LNCAP (cell line): ENCODE measurements at regions not wholly inside any gene's neighbourhood (a gene's known extent, or its start where the extent isn't known, plus 50 kb on each side); places are given as distances from the start of the nearest gene placed in this dataset.

ENCODE experiments used
- TF ChIP-seq, protein P1 (sequence below): fragments of 450-650 bp; IDR thresholded peaks from 2 replicates; pipeline ENCODE4 v1.5.1; 2017; ENCODE audit warnings: mild to moderate bottlenecking

DNA sequence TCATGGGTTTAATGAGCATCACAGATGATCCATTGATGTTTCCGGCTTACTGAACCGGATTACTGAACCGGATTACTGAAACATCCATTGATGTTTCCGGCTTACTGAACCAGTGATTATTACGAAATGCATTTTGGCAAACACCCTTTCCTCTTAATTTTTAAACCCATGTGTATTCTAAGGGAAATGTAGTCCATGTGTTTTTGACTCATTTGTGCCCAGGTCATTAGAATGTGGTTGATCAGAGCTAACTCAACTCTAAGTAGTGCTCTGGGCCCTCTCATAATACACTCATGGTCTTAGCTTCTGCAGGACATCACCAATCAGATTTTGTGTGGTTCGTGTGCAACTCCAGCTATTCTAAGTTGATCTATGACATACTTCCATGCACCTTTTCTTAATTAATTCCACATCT lies 141.6 kb downstream of the SPATA18 start:
- TF ChIP-seq, protein P1, sequence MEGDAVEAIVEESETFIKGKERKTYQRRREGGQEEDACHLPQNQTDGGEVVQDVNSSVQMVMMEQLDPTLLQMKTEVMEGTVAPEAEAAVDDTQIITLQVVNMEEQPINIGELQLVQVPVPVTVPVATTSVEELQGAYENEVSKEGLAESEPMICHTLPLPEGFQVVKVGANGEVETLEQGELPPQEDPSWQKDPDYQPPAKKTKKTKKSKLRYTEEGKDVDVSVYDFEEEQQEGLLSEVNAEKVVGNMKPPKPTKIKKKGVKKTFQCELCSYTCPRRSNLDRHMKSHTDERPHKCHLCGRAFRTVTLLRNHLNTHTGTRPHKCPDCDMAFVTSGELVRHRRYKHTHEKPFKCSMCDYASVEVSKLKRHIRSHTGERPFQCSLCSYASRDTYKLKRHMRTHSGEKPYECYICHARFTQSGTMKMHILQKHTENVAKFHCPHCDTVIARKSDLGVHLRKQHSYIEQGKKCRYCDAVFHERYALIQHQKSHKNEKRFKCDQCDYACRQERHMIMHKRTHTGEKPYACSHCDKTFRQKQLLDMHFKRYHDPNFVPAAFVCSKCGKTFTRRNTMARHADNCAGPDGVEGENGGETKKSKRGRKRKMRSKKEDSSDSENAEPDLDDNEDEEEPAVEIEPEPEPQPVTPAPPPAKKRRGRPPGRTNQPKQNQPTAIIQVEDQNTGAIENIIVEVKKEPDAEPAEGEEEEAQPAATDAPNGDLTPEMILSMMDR: no peak

DNA sequence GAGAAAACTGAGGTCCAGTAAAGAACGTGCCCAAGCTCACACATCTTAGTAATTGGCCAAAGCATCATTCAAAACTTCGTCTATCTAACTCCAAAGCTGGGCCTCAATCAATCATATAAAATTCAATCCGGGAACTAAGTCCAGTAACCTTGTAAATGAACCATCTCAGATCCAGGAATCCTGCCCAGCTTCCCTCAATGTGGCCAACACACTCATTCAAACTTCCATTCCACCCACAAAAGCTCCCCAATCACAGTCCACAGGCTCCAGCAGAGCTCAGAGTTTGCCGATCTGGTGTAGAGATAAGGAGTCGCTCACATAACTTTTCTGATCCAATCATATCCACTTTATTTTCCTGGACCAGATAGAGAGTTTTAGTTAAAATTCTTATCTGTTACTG lies 144.8 kb downstream of the SPATA18 start:
- TF ChIP-seq, protein P1: no peak

DNA sequence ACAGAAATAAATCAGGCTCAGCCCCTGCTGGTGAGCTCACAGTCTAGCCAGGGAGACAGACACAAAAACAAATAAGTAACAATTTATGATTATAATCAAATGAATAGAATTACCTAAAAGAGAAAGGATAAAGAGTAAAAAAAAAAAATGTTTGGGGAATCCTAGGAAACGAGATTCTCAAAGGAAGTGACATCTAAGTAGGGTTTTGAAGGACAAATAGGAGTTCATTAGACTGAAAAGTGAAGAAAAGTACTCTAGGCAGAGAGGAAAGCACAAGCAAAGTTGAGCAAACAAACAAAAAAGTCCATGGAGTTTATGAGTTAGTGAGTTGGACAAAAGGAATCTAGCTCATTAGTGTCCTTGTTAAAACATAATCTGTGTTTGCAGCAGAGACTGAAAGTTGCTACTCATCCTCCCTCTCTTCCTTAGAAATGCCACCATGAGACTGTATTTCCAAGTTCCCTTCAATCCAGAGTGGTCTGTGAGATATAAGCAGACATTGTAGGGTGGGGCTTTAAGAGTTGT lies 145.6 kb downstream of the SPATA18 start:
- TF ChIP-seq, protein P1: no peak

DNA sequence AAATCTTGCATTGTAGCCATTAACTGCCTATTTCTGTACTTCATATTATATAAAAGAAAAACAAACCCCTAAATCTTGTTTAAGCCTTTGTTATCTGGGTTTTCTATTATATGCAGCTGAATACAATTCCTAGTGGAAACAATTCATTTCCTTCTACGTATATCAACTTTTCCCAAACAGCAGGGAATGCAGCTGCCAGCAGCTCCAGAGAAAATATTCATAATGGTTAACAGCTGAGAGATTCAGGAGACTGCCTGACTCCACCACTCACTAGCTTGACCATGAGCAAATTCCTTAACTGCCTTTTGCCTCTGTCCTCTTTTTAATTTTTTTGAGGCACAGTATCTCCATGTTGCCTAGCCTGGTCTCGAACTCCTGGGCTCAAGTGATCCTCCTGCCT lies 146.2 kb downstream of the SPATA18 start:
- TF ChIP-seq, protein P1: no peak

DNA sequence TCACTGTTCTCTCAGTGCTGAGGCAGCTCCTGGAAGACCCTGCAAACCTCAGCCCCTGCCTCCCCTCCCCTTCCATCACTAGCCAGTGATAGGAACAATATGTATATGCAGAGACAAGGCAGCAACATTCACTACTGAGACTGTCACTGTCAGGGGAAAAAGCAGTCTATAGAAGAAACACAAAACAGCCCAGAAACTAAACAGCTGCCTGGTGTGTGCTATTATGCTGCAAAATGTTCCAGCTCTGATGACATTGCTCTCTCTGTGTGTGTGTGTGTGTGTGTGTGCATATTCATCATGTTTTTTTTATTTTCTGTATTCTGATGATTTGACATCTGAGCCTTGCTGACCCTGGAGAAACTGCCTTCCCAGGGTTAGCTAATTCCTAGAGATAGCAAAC lies 147.2 kb downstream of the SPATA18 start:
- TF ChIP-seq, protein P1: no peak

DNA sequence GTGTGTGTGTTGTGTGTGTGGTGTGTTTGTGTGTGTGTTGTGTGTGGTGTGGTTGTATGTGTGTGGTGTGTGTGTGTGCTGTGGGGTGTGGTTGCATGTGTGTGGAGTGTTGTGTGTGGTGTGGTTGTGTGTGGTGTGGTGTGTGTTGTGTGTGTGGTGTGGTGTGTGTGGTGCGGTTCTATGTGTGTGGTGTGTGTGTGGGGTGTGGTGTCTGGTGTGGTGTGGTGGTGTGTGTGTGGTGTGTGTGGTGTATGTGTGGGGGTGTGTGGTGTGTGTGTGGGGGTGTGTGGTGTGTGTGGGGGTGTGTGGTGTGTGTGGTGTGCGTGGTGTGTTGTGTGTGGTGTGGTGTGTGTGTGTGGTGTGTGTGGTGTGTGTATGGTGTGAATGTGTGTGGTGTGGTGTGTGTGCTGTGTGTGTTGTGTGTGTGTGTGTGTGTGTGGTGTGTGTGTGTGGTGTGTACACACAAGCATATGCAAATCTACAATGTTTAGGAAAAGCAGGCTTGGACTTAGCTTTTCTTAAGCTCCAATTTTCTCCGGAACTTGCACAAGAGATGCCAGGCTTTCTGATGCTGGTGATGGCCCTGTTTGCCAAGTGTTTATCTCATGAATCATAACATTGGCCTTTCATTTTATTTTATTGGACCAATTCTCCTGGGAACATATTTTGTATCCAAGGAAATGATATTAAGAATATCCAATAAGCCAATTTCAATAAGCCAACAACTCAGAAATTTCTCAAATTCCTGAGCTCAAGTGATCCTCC lies 148.7 kb downstream of the SPATA18 start:
- TF ChIP-seq, protein P1: no peak

DNA sequence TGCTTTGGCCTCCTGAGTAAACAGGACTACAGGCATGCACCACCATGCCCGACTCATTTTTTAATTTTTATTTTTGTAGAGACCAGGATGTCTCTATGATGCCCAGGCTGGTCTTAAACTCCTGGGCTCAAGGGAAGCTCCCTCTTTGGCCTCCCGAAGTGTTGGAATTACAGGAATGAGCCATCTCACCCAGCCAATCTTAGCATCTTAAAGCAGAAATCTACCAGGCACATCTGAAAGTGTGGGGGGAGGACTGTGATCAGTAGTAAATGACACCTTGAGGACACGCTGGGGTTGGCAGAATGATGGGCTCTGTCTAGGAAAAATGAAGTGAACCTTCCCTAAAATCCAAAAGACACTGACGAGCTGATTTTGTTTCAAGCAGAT lies 149.2 kb downstream of the SPATA18 start:
- TF ChIP-seq, protein P1: no peak
